ENCODE measurements at regions not wholly inside any gene's neighbourhood (a gene's known extent, or its start where the extent isn't known, plus 50 kb on each side); places are given as distances from the start of the nearest gene placed in this dataset.

- no peak for DNase-seq (ENCODE audit: low read depth)
- no peak for TF ChIP-seq CTCF (conservative IDR thresholded peaks at IDR 0.05; ENCODE audit: low read depth, low read length)
- H3K4me3 ChIP-seq (ENCODE audit: low read length), result no peak overlapping the region
These were observed 889.8 kb upstream of the GJE1 start for GRCh38 chr6:141242957-141243356.

- no peak for TF ChIP-seq CTCF (conservative IDR thresholded peaks at IDR 0.05; ENCODE audit: low read depth, low read length)
- H3K4me3 ChIP-seq (ENCODE audit: low read length), result no peak overlapping the region
- DNase-seq (ENCODE audit: low read depth), result no peak
These were observed 903.4 kb upstream of the GJE1 start for GRCh38 chr6:141229296-141229695.

GRCh38 chr6:141218583-141218982 is 914.1 kb upstream of the GJE1 start:
- H3K4me3 ChIP-seq (ENCODE audit: low read length), result no peak overlapping the region
- no peak for TF ChIP-seq CTCF (conservative IDR thresholded peaks at IDR 0.05; ENCODE audit: low read depth, low read length)
- no peak for DNase-seq (ENCODE audit: low read depth)

- no peak overlapping the region for H3K4me3 ChIP-seq (ENCODE audit: low read length)
- no peak for DNase-seq (ENCODE audit: low read depth)
- TF ChIP-seq CTCF (conservative IDR thresholded peaks at IDR 0.05; ENCODE audit: low read depth, low read length), result no peak
These were observed 916.0 kb upstream of the GJE1 start for GRCh38 chr6:141216726-141217125.

GRCh38 chr6:141212296-141212695 is 920.4 kb upstream of the GJE1 start:
- TF ChIP-seq CTCF (conservative IDR thresholded peaks at IDR 0.05; ENCODE audit: low read depth, low read length), result no peak
- DNase-seq (ENCODE audit: low read depth), result no peak
- H3K4me3 ChIP-seq (ENCODE audit: low read length), result no peak overlapping the region

GRCh38 chr6:141211845-141212244 is 920.9 kb upstream of the GJE1 start:
- no peak for DNase-seq (ENCODE audit: low read depth)
- no peak overlapping the region for H3K4me3 ChIP-seq (ENCODE audit: low read length)
- no peak for TF ChIP-seq CTCF (conservative IDR thresholded peaks at IDR 0.05; ENCODE audit: low read depth, low read length)

GRCh38 chr6:141210901-141211300 is 921.8 kb upstream of the GJE1 start:
- no peak overlapping the region for H3K4me3 ChIP-seq (ENCODE audit: low read length)
- no peak for TF ChIP-seq CTCF (conservative IDR thresholded peaks at IDR 0.05; ENCODE audit: low read depth, low read length)
- no peak for DNase-seq (ENCODE audit: low read depth)
